Bronchial epithelial cell (primary cell): ENCODE measurements at regions not wholly inside any gene's neighbourhood (a gene's known extent, or its start where the extent isn't known, plus 50 kb on each side); places are given as distances from the start of the nearest gene placed in this dataset.
A peak's percentile ranks its signal among the peaks of the same experiment; 100 is the strongest.
"Not testable (repeated sequence)": the region's sequence is repeated elsewhere in the genome, so short reads cannot be mapped to it uniquely, and the experiment has no call there.

ENCODE experiments used
- DNase-seq: peaks from one replicate; pipeline ENCODE4 v3.0.0-alpha.2; 2010; ENCODE audit warnings: low read depth
- FAIRE-seq: peaks from 2 replicates; lab custom pipeline; 2011; peaks lifted over from hg19 to GRCh38; lab: Jason Lieb, UNC
- H3K27me3 ChIP-seq: 2 replicates; pipeline ENCODE4 v1.5.1; 2011; ENCODE audit warnings: low read length; ENCODE audit not compliant: control insufficient read depth, insufficient read depth
- H3K36me3 ChIP-seq: 2 replicates; pipeline ENCODE4 v1.5.1; 2011; ENCODE audit warnings: low read length; ENCODE audit not compliant: control insufficient read depth, insufficient read depth
- H3K4me3 ChIP-seq: 2 replicates; pipeline ENCODE4 v1.5.1; 2011; ENCODE audit warnings: mild to moderate bottlenecking, low read depth, low read length, control low read depth
- TF ChIP-seq, protein P1 (sequence below): IDR thresholded peaks from 2 replicates; pipeline ENCODE4 v1.5.1; 2011; ENCODE audit warnings: mild to moderate bottlenecking, moderate library complexity, low read length, control low read depth, inconsistent platforms; ENCODE audit not compliant: insufficient read depth, severe bottlenecking

DNA sequence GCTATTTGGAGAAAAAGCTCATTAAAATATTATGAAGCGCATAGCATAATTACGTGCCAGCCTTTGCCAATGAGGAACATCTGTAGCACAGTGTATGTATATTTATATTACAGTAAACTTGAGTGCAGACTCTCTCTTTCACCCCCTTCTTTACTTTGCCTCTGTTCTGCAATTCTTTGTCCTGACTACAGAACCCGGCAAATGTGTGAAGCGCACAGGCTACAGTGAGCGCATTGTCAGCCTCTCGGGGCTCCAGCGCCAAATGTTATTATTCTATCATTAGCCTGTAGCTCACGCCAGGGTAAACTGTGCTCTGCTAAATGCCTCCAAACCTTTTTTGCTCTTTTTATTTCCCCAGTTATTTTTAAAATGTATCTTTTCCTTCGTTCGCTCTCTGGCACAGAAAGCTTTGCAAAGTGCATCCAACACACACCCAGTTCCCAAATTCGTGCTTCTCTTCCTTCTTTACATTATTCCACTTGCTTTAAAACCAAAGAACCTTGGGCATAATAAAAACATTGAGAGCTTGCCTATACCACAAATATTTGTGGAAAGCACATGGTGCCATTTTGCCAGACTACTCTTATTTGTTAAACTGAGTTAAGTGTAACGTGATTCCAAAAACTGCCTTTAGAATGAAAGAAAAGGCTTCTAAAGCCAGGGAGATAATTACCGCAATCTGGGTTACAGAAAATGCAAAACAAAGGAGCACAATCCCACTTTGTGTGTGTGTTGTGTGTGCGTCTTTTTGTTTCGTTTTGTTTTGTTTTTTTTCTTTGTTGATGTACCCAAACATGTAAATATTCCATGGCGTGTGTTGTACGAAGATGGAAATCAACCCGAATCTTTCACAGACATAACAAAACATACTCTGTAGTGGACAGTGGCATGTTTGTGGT, 164.1 kb upstream of the MPDZ start:
- H3K36me3 ChIP-seq: no peaks in the 10 kb centered on the region
- no peak overlapping the region for H3K4me3 ChIP-seq
- FAIRE-seq: no peak
- no peak for DNase-seq
- no peaks in the 10 kb centered on the region for H3K27me3 ChIP-seq
- TF ChIP-seq, protein P1, sequence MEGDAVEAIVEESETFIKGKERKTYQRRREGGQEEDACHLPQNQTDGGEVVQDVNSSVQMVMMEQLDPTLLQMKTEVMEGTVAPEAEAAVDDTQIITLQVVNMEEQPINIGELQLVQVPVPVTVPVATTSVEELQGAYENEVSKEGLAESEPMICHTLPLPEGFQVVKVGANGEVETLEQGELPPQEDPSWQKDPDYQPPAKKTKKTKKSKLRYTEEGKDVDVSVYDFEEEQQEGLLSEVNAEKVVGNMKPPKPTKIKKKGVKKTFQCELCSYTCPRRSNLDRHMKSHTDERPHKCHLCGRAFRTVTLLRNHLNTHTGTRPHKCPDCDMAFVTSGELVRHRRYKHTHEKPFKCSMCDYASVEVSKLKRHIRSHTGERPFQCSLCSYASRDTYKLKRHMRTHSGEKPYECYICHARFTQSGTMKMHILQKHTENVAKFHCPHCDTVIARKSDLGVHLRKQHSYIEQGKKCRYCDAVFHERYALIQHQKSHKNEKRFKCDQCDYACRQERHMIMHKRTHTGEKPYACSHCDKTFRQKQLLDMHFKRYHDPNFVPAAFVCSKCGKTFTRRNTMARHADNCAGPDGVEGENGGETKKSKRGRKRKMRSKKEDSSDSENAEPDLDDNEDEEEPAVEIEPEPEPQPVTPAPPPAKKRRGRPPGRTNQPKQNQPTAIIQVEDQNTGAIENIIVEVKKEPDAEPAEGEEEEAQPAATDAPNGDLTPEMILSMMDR: no peak

DNA sequence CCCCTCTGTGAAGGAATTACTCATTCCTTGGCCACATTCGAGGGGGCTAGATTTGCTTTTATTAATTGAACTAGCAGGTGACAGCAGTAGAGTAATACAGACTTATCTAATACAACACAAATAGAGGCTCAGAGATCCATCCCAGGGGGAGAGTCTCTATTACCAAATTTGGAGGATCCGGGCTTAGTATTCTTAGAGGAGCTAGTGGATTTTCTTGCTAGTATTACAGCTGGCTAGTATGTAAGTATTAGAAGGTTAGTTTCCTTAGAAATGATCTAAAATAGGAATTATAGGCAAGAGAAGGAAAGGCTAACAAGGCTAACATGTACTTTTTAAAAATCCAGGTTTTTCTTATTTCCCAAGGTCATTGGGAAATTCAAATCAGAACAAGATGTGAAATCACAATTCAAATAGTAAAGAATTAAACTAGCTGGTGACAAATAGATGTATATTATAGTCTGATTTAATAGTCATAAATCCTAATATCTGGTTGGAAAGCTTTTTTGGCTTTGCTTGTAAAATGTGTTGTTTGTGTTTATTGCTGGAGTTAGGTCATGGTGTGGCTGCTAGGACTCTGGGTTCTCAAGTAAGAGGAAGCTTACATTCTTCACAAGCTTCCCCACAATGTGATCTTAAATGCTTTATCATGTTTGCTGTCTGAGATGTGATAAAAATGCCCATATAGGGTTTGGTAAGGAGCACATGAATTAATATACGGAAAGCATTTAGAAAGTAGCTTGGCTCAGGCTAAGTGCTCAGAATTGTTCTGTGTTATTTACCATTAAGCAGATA, 160.4 kb upstream of the MPDZ start:
- DNase-seq (no peak), FAIRE-seq (no peak)

DNA sequence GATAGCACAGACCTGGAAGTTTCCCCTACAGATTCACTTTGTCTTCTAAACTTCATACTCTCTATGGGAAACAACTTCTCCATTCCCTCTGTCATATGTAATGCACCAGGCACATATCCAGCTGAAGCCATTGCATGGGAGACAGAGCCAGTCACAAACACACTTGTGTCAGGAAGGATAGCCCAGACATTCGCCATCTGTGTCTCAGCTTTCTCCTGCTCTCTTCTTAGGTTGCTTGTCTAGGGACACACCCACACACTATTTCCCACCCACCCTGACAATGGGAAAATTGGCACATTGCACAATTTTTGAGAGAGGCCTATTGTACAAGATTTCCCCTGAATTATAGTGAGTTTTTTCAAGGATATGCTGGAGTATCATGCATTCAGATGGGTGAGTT, 158.4 kb upstream of the MPDZ start:
- peak; percentile 13 for FAIRE-seq
- TF ChIP-seq, protein P1: no peak
- Histone ChIP-seq H3K27me3 (no peaks in the 10 kb centered on the region), H3K36me3 (no peaks in the 10 kb centered on the region), H3K4me3 (no peak overlapping the region)
- no peak for DNase-seq

More for the DNA sequence above, 160.4 kb upstream of the MPDZ start:
- H3K36me3 ChIP-seq: no peaks in the 10 kb centered on the region
- H3K4me3 ChIP-seq: no peak overlapping the region
- TF ChIP-seq, protein P1: no peak
- H3K27me3 ChIP-seq: no peaks in the 10 kb centered on the region

DNA sequence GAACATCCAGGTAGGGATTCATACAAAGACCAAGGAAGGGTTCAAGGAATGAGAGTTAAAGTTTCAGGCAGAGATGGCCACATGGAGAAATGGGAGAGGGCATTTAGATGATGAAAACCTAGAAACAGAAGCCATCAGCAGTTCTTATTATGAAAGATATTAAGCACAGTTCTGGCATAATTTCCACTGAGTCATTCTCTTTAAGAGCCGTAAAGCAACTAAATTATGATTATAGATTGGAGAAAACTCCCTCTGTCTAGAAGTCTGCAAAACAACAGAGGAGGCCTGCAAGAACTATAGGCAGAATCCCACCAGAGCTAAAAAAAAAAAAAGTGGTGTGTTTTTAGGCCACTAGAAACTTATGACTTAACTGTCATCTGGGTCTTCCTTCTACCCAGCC, 157.1 kb upstream of the MPDZ start:
- TF ChIP-seq, protein P1: no peak
- Histone ChIP-seq H3K27me3 (no peaks in the 10 kb centered on the region), H3K4me3 (no peak overlapping the region), H3K36me3 (no peaks in the 10 kb centered on the region)
- DNase-seq: no peak
- no peak for FAIRE-seq

DNA sequence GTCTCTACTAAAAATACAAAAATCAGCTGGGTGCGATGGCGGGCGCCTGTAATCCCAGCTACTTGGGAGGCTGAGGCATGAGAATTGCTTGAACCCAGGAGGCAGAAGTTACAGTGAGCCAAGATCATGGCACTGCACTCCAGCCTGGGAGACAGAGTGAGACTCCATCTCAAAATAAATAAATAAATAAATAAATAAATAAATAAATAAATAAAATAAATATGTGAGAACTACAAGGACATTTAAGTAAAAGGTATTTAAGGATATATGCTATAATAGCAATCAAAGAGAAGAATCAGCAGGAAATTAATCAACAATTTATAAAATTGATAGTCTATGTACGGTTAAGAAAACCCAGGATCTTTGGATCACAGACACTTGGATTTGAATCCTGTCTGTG, 154.0 kb upstream of the MPDZ start:
- not testable (repeated sequence) for H3K36me3 ChIP-seq, H3K4me3 ChIP-seq, DNase-seq, FAIRE-seq, H3K27me3 ChIP-seq

DNA sequence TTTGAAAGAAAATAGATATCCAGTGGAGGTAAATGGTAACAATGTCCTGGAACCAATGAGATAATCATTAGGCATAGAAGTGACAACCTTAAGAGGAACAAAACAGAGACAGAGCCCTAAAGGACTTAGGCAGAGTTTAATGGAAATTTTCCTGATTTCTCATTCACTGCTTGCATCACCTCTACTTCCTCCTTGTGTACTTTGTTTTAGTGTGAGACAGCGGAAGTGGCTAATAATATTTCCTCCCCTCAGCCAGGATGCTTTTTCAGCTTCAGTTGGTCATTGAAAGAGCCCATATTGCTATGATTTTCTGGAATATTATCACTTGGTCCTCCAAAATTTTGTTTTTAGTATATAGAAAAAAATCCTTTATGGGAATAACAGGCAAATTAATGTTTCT, 153.4 kb upstream of the MPDZ start:
- no peak for FAIRE-seq

More for the DNA sequence above, 153.4 kb upstream of the MPDZ start:
- DNase-seq: peak; percentile 57
- Histone ChIP-seq H3K4me3 (no peak overlapping the region), H3K27me3 (no peaks in the 10 kb centered on the region), H3K36me3 (no peaks in the 10 kb centered on the region)
- TF ChIP-seq, protein P1: no peak
